Loucy (cell line): ENCODE measurements at regions not wholly inside any gene's neighbourhood (a gene's known extent, or its start where the extent isn't known, plus 50 kb on each side); places are given as distances from the start of the nearest gene placed in this dataset.

Experiments used
- H2AFZ ChIP-seq: fragments of 200-600 bp; sonication (generic); 2 replicates; pipeline ENCODE4 v1.6.0; 2016; ENCODE audit warnings: antibody characterized with exemption, mild to moderate bottlenecking, low read length, moderate library complexity
- H3F3A ChIP-seq: fragments of 200-600 bp; 2 replicates; pipeline ENCODE4 v1.6.0; 2016; ENCODE audit warnings: antibody characterized with exemption, low read depth, mild to moderate bottlenecking
- H3K27me3 ChIP-seq: fragments of 200-600 bp; sonication (generic); 2 replicates; pipeline ENCODE4 v1.6.1; 2014; ENCODE audit warnings: low read length, mild to moderate bottlenecking; ENCODE audit not compliant: insufficient read depth, poor library complexity, severe bottlenecking
- H3K36me3 ChIP-seq: fragments of 200-600 bp; sonication (generic); 2 replicates; pipeline ENCODE4 v1.6.1; 2016; ENCODE audit warnings: low read length; ENCODE audit not compliant: insufficient read depth
- H3K4me1 ChIP-seq: fragments of 200-600 bp; sonication (generic); 2 replicates; pipeline ENCODE4 v1.5.1; 2014; ENCODE audit warnings: low read length, mild to moderate bottlenecking; ENCODE audit not compliant: insufficient read depth, poor library complexity, severe bottlenecking
- H3K4me2 ChIP-seq: fragments of 200-600 bp; sonication (generic); 2 replicates; pipeline ENCODE4 v1.6.0; 2014; ENCODE audit warnings: antibody characterized with exemption, low read length, low read depth, mild to moderate bottlenecking; ENCODE audit not compliant: poor library complexity, severe bottlenecking
- H3K4me3 ChIP-seq: fragments of 200-600 bp; sonication (generic); 2 replicates; pipeline ENCODE4 v1.5.1; 2014; ENCODE audit warnings: low read length, mild to moderate bottlenecking, mixed read lengths; ENCODE audit not compliant: poor library complexity, severe bottlenecking
- H3K79me2 ChIP-seq: fragments of 200-600 bp; sonication (generic); 2 replicates; pipeline ENCODE4 v1.6.1; 2014; ENCODE audit warnings: low read length; ENCODE audit not compliant: insufficient read depth
- H3K9ac ChIP-seq: fragments of 200-600 bp; sonication (generic); 2 replicates; pipeline ENCODE4 v1.6.0; 2014; ENCODE audit warnings: mild to moderate bottlenecking, low read depth, low read length, moderate library complexity; ENCODE audit not compliant: poor library complexity, severe bottlenecking
- H3K9me2 ChIP-seq: fragments of 200-600 bp; sonication (generic); replicated peaks from 2 replicates; pipeline ENCODE4 v1.6.1; 2016; ENCODE audit warnings: low read depth, low read length, mixed read lengths
- H3K9me3 ChIP-seq: fragments of 200-600 bp; sonication (generic); 2 replicates; pipeline ENCODE4 v1.6.1; 2014; ENCODE audit warnings: mild to moderate bottlenecking, antibody characterized with exemption, low read length, low read depth; ENCODE audit not compliant: insufficient read depth
- H4K20me1 ChIP-seq: fragments of 200-600 bp; sonication (generic); 2 replicates; pipeline ENCODE4 v1.6.0; 2014; ENCODE audit warnings: antibody characterized with exemption, low read length, mild to moderate bottlenecking; ENCODE audit not compliant: insufficient read depth, poor library complexity, severe bottlenecking
- CTCF ChIP-seq: fragments of 200-600 bp; sonication (generic); conservative IDR thresholded peaks from 2 replicates; pipeline ENCODE4 v1.5.1; 2014; ENCODE audit warnings: mild to moderate bottlenecking, antibody characterized with exemption, low read length
- EZH2phosphoT487 ChIP-seq: fragments of 200-600 bp; IDR thresholded peaks from 2 replicates; pipeline ENCODE4 v1.6.1; 2018; ENCODE audit warnings: antibody characterized with exemption, mild to moderate bottlenecking, moderate library complexity, borderline replicate concordance

- Histone ChIP-seq H3K79me2 (no peaks in the 10 kb centered on the region), H3K36me3 (no peaks in the 10 kb centered on the region), H3K4me2 (no peak overlapping the region), H4K20me1 (no peaks in the 10 kb centered on the region), H3K9me3 (no peaks in the 10 kb centered on the region), H2AFZ (no peak overlapping the region), H3K4me1 (no peaks in the 10 kb centered on the region), H3K9me2 (no peaks in the 10 kb centered on the region), H3K27me3 (no peaks in the 10 kb centered on the region), H3K9ac (no peak overlapping the region), H3K4me3 (no peak overlapping the region), H3F3A (no peaks in the 10 kb centered on the region)
- no peak for TF ChIP-seq EZH2phosphoT487
- TF ChIP-seq CTCF: no peak
Measured at GRCh38 chr20:60559462-60559861, 601.2 kb downstream of the CDH26 start.

GRCh38 chr20:60561052-60561451 lies 602.8 kb downstream of the CDH26 start:
- H4K20me1 ChIP-seq: no peaks in the 10 kb centered on the region
- H3K27me3 ChIP-seq: no peaks in the 10 kb centered on the region

GRCh38 chr20:60565083-60565482 lies 606.9 kb downstream of the CDH26 start:
- H3K9me2 ChIP-seq: no peaks in the 10 kb centered on the region
- no peak overlapping the region for H3K4me2 ChIP-seq
- no peak overlapping the region for H3K4me3 ChIP-seq
- TF ChIP-seq CTCF: no peak
- no peak for TF ChIP-seq EZH2phosphoT487
- H3K9me3 ChIP-seq: no peaks in the 10 kb centered on the region
- no peaks in the 10 kb centered on the region for H3K79me2 ChIP-seq
- no peaks in the 10 kb centered on the region for H3K4me1 ChIP-seq
- no peaks in the 10 kb centered on the region for H3K36me3 ChIP-seq
- H3K27me3 ChIP-seq: no peaks in the 10 kb centered on the region
- H3K9ac ChIP-seq: no peak overlapping the region
- no peaks in the 10 kb centered on the region for H3F3A ChIP-seq
- no peak overlapping the region for H2AFZ ChIP-seq
- H4K20me1 ChIP-seq: no peaks in the 10 kb centered on the region

More at GRCh38 chr20:60561052-60561451, 602.8 kb downstream of the CDH26 start:
- Histone ChIP-seq H3K9me3 (no peaks in the 10 kb centered on the region), H3K4me1 (no peaks in the 10 kb centered on the region), H3K9me2 (no peaks in the 10 kb centered on the region), H3F3A (no peaks in the 10 kb centered on the region), H3K4me3 (no peak overlapping the region), H2AFZ (no peak overlapping the region), H3K9ac (no peak overlapping the region), H3K4me2 (no peak overlapping the region), H3K79me2 (no peaks in the 10 kb centered on the region), H3K36me3 (no peaks in the 10 kb centered on the region)
- no peak for TF ChIP-seq EZH2phosphoT487
- no peak for TF ChIP-seq CTCF
